ENCODE measurements at regions not wholly inside any gene's neighbourhood (a gene's known extent, or its start where the extent isn't known, plus 50 kb on each side); places are given as distances from the start of the nearest gene placed in this dataset.
A peak's percentile ranks its signal among the peaks of the same experiment; 100 is the strongest.

GRCh38 chr12:65728455-65728847 is 95.8 kb upstream of the HMGA2 start (continued):
- TF ChIP-seq AR (CRISPR knock-in tag; IDR thresholded peaks at IDR 0.05) (no peak), GTF2I (CRISPR knock-in tag; conservative IDR thresholded peaks at IDR 0.05) (no peak), SOX15 (CRISPR knock-in tag; IDR thresholded peaks at IDR 0.05) (no peak), ATF3 (CRISPR knock-in tag; conservative IDR thresholded peaks at IDR 0.05) (no peak), NFE2L1 (CRISPR knock-in tag; IDR thresholded peaks at IDR 0.05) (no peak), IRF2 (CRISPR knock-in tag; IDR thresholded peaks at IDR 0.05; ENCODE audit: borderline replicate concordance, low read depth) (no peak), SMAD3 (CRISPR knock-in tag; IDR thresholded peaks at IDR 0.05; ENCODE audit: borderline replicate concordance) (no peak)

- ChIA-PET CTCF (interaction anchor here (0.6 to 1.5 kb wide), 3 partner anchors 12 to 109 kb away, joined by 3 to 4 read pairs (median 4); no protein-coding TSS in a partner anchor), POLR2A (interaction anchor here (0.6 to 1.4 kb wide), 3 partner anchors 12 to 97 kb away, joined by 3 to 4 read pairs (median 3); no protein-coding TSS in a partner anchor)
- Mint-ChIP-seq H3K4me3 (peak overlapping the region; percentile 89), H3K36me3 (no peaks in the 10 kb centered on the region; the same call in 1 of the 2 replicates), H3K9me3 (no peaks in the 10 kb centered on the region), H3K27me3 (ENCODE audit: low read depth) (peaks cover 43% of the 10 kb centered on the region), H3K4me1 (peaks cover 15% of the 10 kb centered on the region), H3K27ac (no peak overlapping the region)
- ATAC-seq (peak; percentile 96), DNase-seq (ENCODE audit: low spot score) (peak; percentile 68)
- TF ChIP-seq NFATC4 (CRISPR knock-in tag; IDR thresholded peaks at IDR 0.05) (no peak), ZNF121 (CRISPR knock-in tag; IDR thresholded peaks at IDR 0.05) (no peak), ETV6 (CRISPR knock-in tag; IDR thresholded peaks at IDR 0.05) (no peak), GRHL2 (CRISPR knock-in tag; IDR thresholded peaks at IDR 0.05; ENCODE audit: insufficient replicate concordance, severe bottlenecking) (no peak), GABPB1 (CRISPR knock-in tag; IDR thresholded peaks at IDR 0.05) (no peak), OVOL2 (CRISPR knock-in tag; IDR thresholded peaks at IDR 0.05; ENCODE audit: borderline replicate concordance) (no peak), NFYB (CRISPR knock-in tag; conservative IDR thresholded peaks at IDR 0.05; ENCODE audit: low read depth) (no peak), CREM (CRISPR knock-in tag; IDR thresholded peaks at IDR 0.05) (no peak), ZNF263 (CRISPR knock-in tag; IDR thresholded peaks at IDR 0.05; ENCODE audit: low read depth) (peak; percentile 96), PRRX2 (CRISPR knock-in tag; IDR thresholded peaks at IDR 0.05) (no peak), ERG (CRISPR knock-in tag; IDR thresholded peaks at IDR 0.05) (no peak), HMGXB4 (CRISPR knock-in tag; IDR thresholded peaks at IDR 0.05) (peak; percentile 67), MAX (CRISPR knock-in tag; IDR thresholded peaks at IDR 0.05) (peak; percentile 76), NR2C2 (CRISPR knock-in tag; IDR thresholded peaks at IDR 0.05) (no peak), IRF2 (CRISPR knock-in tag; IDR thresholded peaks at IDR 0.05; ENCODE audit: borderline replicate concordance, low read depth) (no peak), E2F4 (CRISPR knock-in tag; IDR thresholded peaks at IDR 0.05; ENCODE audit: borderline replicate concordance, low read depth) (no peak), ZMAT4 (CRISPR knock-in tag; IDR thresholded peaks at IDR 0.05) (no peak), SOX15 (CRISPR knock-in tag; IDR thresholded peaks at IDR 0.05) (no peak), ZSCAN18 (CRISPR knock-in tag; IDR thresholded peaks at IDR 0.05) (no peak), USF1 (CRISPR knock-in tag; IDR thresholded peaks at IDR 0.05) (0 out of 2 replicates have a peak, but pooled peaks have one; percentile 33)
Observed at GRCh38 chr12:65728848-65729793, 95.2 kb upstream of the HMGA2 start.
